ENCODE measurements at regions not wholly inside any gene's neighbourhood (a gene's known extent, or its start where the extent isn't known, plus 50 kb on each side); places are given as distances from the start of the nearest gene placed in this dataset.

GRCh38 chr12:107840186-107840585 lies 65.7 kb downstream of the ASCL4 start:
- TF ChIP-seq CTCF (IDR thresholded peaks at IDR 0.05; ENCODE audit: low read length) (no peak), EZH2 (optimal IDR thresholded peaks at IDR 0.05; ENCODE audit: low read depth, low read length) (no peak)
